Karpas-422 (cell line): ENCODE measurements at regions not wholly inside any gene's neighbourhood (a gene's known extent, or its start where the extent isn't known, plus 50 kb on each side); places are given as distances from the start of the nearest gene placed in this dataset.
A peak's percentile ranks its signal among the peaks of the same experiment; 100 is the strongest.
"Not testable (repeated sequence)": the region's sequence is repeated elsewhere in the genome, so short reads cannot be mapped to it uniquely, and the experiment has no call there.

Source experiments
- DNase-seq: peaks from one replicate; pipeline ENCODE4 v3.0.0-alpha.2; 2015
- H2AFZ ChIP-seq: fragments of 200-600 bp; sonication (generic); 2 replicates; pipeline ENCODE4 v1.6.1; 2014; ENCODE audit warnings: antibody characterized with exemption, low read length, mixed read lengths
- H3K27ac ChIP-seq: fragments of 200-600 bp; sonication (generic); 2 replicates; pipeline ENCODE4 v1.5.1; 2014; ENCODE audit warnings: mild to moderate bottlenecking, low read length, moderate library complexity
- H3K27me3 ChIP-seq: fragments of 200-600 bp; sonication (generic); 2 replicates; pipeline ENCODE4 v1.6.1; 2014; ENCODE audit warnings: low read length, mixed read lengths
- H3K36me3 ChIP-seq: fragments of 200-600 bp; sonication (generic); 2 replicates; pipeline ENCODE4 v1.6.1; 2014; ENCODE audit warnings: low read length, mixed read lengths; ENCODE audit not compliant: insufficient read depth
- H3K4me1 ChIP-seq: fragments of 200-600 bp; sonication (generic); 2 replicates; pipeline ENCODE4 v1.6.1; 2014; ENCODE audit warnings: mild to moderate bottlenecking, low read length, mixed read lengths
- H3K4me2 ChIP-seq: fragments of 200-600 bp; sonication (generic); 2 replicates; pipeline ENCODE4 v1.6.1; 2014; ENCODE audit warnings: low read length, low read depth, mild to moderate bottlenecking; ENCODE audit not compliant: poor library complexity, severe bottlenecking
- H3K4me3 ChIP-seq: fragments of 200-600 bp; sonication (generic); 2 replicates; pipeline ENCODE4 v1.5.1; 2014; ENCODE audit warnings: mild to moderate bottlenecking, antibody characterized with exemption, low read length, mixed read lengths
- H3K79me2 ChIP-seq: fragments of 200-600 bp; sonication (generic); 2 replicates; pipeline ENCODE4 v1.6.1; 2014; ENCODE audit warnings: mild to moderate bottlenecking, low read length, mixed read lengths
- H3K9ac ChIP-seq: fragments of 200-600 bp; sonication (generic); 2 replicates; pipeline ENCODE4 v1.6.0; 2014; ENCODE audit warnings: low read length
- H3K9me2 ChIP-seq: fragments of 200-600 bp; sonication (generic), shearing (Covaris generic); replicated peaks from 2 replicates; pipeline ENCODE4 v1.6.0; 2014; ENCODE audit warnings: mild to moderate bottlenecking, low read length, moderate library complexity; ENCODE audit not compliant: insufficient read depth
- H3K9me3 ChIP-seq: fragments of 300-700, 200-600 bp; sonication (generic); 2 replicates; pipeline ENCODE4 v1.6.1; 2014; ENCODE audit warnings: low read length, mixed read lengths
- H4K20me1 ChIP-seq: fragments of 200-600 bp; sonication (generic); 2 replicates; pipeline ENCODE4 v1.6.1; 2014; ENCODE audit warnings: mild to moderate bottlenecking, antibody characterized with exemption, low read length, low read depth; ENCODE audit not compliant: insufficient read depth

GRCh38 chr22:25452116-25452700, 112.3 kb upstream of the GRK3 start:
- Histone ChIP-seq H2AFZ (no peak overlapping the region), H3K4me1 (peaks cover 16% of the 10 kb centered on the region), H3K9me3 (no peaks in the 10 kb centered on the region), H3K4me3 (no peak overlapping the region), H3K9ac (no peak overlapping the region), H3K27ac (no peak overlapping the region), H3K36me3 (no peaks in the 10 kb centered on the region), H3K9me2 (no peaks in the 10 kb centered on the region), H3K27me3 (no peaks in the 10 kb centered on the region), H3K4me2 (no peak overlapping the region), H3K79me2 (peaks cover 71% of the 10 kb centered on the region), H4K20me1 (0 out of 2 replicates have a peak, but pooled peaks cover 18% of the 10 kb centered on the region)
- no peak for DNase-seq

GRCh38 chr22:25453058-25453457, 111.4 kb upstream of the GRK3 start:
- no peak overlapping the region for H3K9ac ChIP-seq
- H3K4me1 ChIP-seq: peaks cover 15% of the 10 kb centered on the region
- no peak overlapping the region for H3K4me2 ChIP-seq
- DNase-seq: no peak
- H4K20me1 ChIP-seq: 0 out of 2 replicates have a peak, but pooled peaks cover 18% of the 10 kb centered on the region
- no peak overlapping the region for H3K4me3 ChIP-seq
- H3K36me3 ChIP-seq: no peaks in the 10 kb centered on the region
- no peak overlapping the region for H3K27ac ChIP-seq
- H3K27me3 ChIP-seq: no peaks in the 10 kb centered on the region
- no peaks in the 10 kb centered on the region for H3K9me2 ChIP-seq
- no peaks in the 10 kb centered on the region for H3K9me3 ChIP-seq
- H3K79me2 ChIP-seq: peaks cover 64% of the 10 kb centered on the region
- H2AFZ ChIP-seq: no peak overlapping the region

- Histone ChIP-seq H4K20me1 (0 out of 2 replicates have a peak, but pooled peaks cover 18% of the 10 kb centered on the region), H2AFZ (no peak overlapping the region), H3K4me2 (no peak overlapping the region), H3K9me3 (no peaks in the 10 kb centered on the region), H3K4me1 (peaks cover 15% of the 10 kb centered on the region), H3K79me2 (peaks cover 59% of the 10 kb centered on the region), H3K9ac (no peak overlapping the region), H3K27me3 (no peaks in the 10 kb centered on the region), H3K36me3 (no peaks in the 10 kb centered on the region), H3K27ac (no peak overlapping the region), H3K9me2 (no peaks in the 10 kb centered on the region), H3K4me3 (no peak overlapping the region)
- no peak for DNase-seq
Measured at GRCh38 chr22:25453557-25453956, 110.9 kb upstream of the GRK3 start.

- not testable (repeated sequence) for H3K27ac ChIP-seq, H3K9me3 ChIP-seq, H3K4me1 ChIP-seq, H3K27me3 ChIP-seq, H3K4me2 ChIP-seq, DNase-seq, H2AFZ ChIP-seq, H3K9me2 ChIP-seq, H3K9ac ChIP-seq, H3K4me3 ChIP-seq, H3K36me3 ChIP-seq
- peaks cover 30% of the 10 kb centered on the region for H3K79me2 ChIP-seq
- H4K20me1 ChIP-seq: 0 out of 2 replicates have a peak, but pooled peaks cover 14% of the 10 kb centered on the region
Measured at GRCh38 chr22:25456300-25457043, 108.0 kb upstream of the GRK3 start.

GRCh38 chr22:25458631-25459030, 105.8 kb upstream of the GRK3 start:
- not testable (repeated sequence) for H3K27ac ChIP-seq, H3K9me3 ChIP-seq, H3K4me1 ChIP-seq, H3K4me3 ChIP-seq, H3K36me3 ChIP-seq, H3K4me2 ChIP-seq, H3K9me2 ChIP-seq, DNase-seq, H4K20me1 ChIP-seq, H3K27me3 ChIP-seq, H2AFZ ChIP-seq, H3K9ac ChIP-seq
- peaks cover 11% of the 10 kb centered on the region for H3K79me2 ChIP-seq

- H3K4me1 ChIP-seq: not testable (repeated sequence)
Measured at GRCh38 chr22:25460682-25461081, 103.8 kb upstream of the GRK3 start.

GRCh38 chr22:25461301-25461700, 103.2 kb upstream of the GRK3 start:
- Histone ChIP-seq H3K4me2 (no peak overlapping the region), H3K4me1 (no peaks in the 10 kb centered on the region), H3K4me3 (no peak overlapping the region), H3K9me3 (no peaks in the 10 kb centered on the region), H3K36me3 (no peaks in the 10 kb centered on the region), H3K9me2 (no peaks in the 10 kb centered on the region), H3K27me3 (no peaks in the 10 kb centered on the region), H4K20me1 (no peaks in the 10 kb centered on the region), H3K27ac (no peak overlapping the region), H3K79me2 (no peaks in the 10 kb centered on the region), H2AFZ (no peak overlapping the region), H3K9ac (no peak overlapping the region)
- no peak for DNase-seq

More at GRCh38 chr22:25460682-25461081, 103.8 kb upstream of the GRK3 start:
- H3K27me3 ChIP-seq, H3K27ac ChIP-seq, H3K4me2 ChIP-seq, H2AFZ ChIP-seq, H3K36me3 ChIP-seq, H3K9me3 ChIP-seq, H3K9ac ChIP-seq, H3K9me2 ChIP-seq, DNase-seq, H4K20me1 ChIP-seq, H3K4me3 ChIP-seq, H3K79me2 ChIP-seq: not testable (repeated sequence)

GRCh38 chr22:25462474-25463346, 101.8 kb upstream of the GRK3 start:
- not testable (repeated sequence) for H3K4me3 ChIP-seq, H4K20me1 ChIP-seq, H3K4me1 ChIP-seq, H3K27ac ChIP-seq, H2AFZ ChIP-seq, H3K79me2 ChIP-seq, H3K9me2 ChIP-seq, H3K9me3 ChIP-seq, H3K4me2 ChIP-seq, H3K27me3 ChIP-seq, H3K9ac ChIP-seq, H3K36me3 ChIP-seq
- DNase-seq: peak; percentile 88
